Effector CD8-positive, alpha-beta T cell (primary cell): ENCODE measurements at regions not wholly inside any gene's neighbourhood (a gene's known extent, or its start where the extent isn't known, plus 50 kb on each side); places are given as distances from the start of the nearest gene placed in this dataset.
A peak's percentile ranks its signal among the peaks of the same experiment; 100 is the strongest.
"Not testable (repeated sequence)": the region's sequence is repeated elsewhere in the genome, so short reads cannot be mapped to it uniquely, and the experiment has no call there.

Source experiments
- DNase-seq: peaks from one replicate; lab custom pipeline; 2025; lab: John Stamatoyannopoulos, UW

DNA sequence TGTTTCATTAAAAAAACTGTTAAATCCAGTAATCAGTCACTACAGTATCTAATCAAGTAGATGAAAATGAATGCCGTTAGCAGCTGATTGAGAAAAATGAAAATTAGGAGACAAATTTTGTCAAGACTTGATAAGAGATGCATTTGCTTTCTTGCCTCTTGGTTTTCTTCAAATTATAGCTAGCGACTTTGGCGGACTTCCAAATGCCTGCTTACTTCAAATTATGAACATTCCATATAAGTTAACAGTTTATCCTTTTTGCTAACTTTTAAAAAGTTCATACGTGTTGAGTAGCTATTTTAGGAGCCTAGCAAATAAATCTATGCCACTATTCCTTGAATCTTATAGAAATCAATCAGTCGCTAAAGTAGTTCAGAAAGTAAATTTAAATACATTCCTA, 58.8 kb downstream of the PPP4R3C start:
- no peak for DNase-seq

DNA sequence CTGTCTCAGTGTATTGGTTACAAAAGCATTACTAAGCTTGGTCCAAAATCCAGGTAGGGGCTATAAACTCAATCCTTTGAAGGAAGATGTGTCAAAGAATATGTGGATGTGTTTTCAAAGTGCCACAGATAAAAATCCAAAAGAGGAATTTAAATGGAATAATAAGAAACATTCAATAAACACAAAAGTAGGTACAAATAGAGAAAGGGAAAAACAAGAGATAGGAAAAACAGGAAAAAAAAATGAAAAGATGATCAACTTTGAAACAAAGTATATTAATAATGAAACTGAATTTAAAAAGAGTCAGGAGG, 64.0 kb downstream of the PPP4R3C start:
- no peak for DNase-seq

DNA sequence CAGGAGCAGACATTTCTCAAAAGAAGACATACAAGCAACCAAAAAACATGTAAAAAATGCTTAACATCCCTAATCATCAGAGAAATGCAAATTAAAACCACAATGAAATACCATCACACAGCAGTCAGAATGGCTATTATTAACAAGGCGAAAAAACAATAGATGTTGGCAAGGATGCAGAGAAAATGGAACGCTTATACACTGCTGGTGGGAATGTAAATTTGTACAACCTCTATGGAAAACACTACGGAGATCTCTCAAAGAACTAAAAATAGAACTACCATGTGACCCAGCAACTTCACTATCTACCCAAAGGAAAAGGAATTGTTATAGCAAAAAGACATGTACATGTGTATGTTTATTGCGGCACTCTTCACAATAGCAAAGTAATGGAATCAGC, 71.5 kb downstream of the PPP4R3C start:
- no peak for DNase-seq

DNA sequence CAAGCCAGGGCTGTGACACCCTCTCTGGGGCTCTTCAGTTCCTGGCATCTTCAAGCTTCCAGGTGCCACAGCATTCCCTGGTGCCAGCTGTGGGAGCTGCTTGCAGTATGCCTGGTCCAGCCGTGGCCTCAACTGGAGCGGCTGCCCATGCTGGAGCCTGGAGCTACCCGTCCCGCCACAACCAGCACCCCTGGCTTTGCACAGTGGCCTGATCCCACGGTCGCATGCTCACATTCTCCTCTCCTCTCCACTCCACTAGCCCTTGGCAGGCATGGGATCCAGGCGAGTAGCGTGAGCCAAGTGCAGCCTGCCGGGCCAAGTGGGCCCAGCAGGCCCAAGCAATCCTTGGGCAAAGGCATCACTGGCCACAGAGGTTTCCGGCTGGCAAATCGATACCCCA, 81.7 kb downstream of the PPP4R3C start:
- no peak for DNase-seq

DNA sequence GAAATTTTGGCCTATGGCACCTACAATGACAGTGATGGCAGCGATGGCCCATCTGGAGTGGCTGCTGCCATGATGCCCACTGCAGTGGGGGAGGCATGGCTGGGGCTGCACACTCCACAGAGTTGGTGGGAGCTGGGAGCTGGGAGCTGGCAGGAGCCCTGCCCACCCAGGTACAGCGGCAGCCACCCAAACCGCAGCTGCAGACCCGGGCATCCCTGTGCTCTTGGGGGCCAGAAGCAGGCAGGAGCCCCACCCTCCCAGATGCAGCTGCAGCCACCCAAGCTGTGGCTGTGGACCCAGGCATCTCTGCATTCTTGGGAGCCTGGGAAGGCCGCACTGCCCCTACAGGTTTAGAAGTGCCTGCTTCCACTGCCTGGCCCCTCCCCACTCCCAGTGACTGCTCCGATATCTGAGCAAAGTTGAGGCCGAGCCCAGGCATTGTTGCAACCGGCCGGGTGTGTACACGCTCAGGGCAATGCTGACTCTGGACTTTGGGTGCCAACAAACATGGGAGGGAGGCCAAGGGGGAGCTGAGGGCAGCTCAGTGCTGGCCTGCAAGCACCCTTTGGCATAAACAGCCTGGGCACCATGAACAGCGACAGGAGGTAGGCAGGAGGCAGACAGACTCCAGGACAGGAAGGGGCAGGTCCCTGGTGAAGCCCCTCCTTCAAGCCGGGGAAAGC, 82.8 kb downstream of the PPP4R3C start:
- DNase-seq: no peak

DNA sequence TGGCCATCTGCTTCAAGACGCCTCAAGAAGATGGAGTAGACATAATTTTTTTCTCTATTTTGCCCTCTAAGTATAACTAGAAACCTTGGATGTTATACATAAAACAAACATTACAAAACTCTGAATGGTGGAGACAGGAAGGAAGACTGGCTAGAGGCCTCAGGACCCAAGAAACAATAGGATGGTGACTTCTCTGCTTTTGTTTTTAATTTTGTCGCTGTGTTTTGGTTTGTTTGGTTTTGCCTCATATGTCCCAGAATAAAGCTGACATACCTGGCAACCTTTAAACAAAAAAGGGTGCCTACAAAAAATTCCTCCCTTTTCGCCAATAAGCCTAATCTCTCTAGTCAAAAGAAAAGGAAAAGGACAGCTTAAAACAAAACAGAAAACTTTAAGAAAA, 109.1 kb downstream of the PPP4R3C start:
- DNase-seq: no peak

DNA sequence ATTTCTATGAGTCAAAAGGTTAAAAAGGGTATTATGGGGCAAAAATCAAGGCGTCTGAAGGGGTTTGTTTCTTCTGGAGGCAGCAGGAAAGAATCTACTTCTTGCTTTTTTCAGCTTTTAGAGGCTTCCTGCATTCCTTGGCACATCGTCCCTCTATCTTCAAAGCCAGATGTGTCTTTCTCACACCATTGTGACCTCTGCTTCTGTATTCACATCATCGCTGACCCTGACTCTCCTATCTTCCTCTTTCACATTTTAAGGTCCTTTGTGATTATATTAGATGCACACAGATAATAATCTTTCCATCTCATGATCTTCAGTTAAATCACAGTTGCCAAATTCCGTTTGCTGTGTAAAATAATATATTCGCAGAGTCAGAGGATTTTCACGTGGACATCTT, 112.7 kb downstream of the PPP4R3C start:
- DNase-seq: no peak

DNA sequence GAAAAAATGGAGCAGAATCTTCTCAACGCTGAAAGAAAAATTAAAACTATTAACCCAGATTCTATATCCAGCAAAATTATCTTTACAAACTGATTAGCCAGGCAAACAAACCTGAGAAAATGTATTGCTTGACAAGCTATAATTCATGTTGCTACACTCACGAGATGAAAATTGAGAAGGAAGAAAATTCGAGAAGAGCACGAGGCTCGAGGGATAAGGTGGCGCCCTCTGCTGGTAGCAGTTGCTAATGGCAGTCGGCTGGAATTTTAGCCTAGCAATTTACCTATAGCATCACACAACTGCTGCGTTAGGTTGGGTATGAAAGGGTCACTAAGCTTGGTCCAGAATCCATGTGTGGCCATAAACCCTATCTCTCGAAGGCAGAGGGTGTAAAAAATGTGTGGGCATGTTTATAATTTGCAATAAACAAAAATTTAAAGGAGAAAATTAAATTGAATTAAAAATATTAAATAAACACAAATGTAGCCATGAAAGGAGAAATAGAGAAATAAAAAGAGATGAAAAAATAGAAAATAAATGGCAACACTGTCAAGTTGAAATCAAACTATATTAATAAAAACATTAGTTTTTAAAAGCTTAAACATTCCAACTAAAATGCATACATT, 126.6 kb downstream of the PPP4R3C start:
- DNase-seq: peak; percentile 0

DNA sequence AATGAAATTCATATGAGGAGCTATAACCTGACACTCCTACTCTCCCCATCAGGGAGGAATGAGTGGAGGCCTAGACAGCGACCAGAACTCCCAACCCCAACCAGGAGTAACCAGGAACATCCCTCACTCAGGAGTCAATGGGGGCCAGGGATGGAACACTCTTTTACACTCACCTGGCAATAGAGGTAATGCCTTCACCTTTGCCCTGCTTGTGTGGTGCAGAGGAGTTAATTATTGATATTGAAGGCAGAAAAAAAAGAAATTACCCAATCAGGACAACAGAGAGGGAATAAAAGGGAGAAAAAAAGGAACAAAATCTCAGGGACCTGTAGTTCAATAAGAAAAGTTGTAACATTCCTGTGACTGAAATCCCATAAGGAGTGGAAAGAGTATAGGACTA, 141.5 kb downstream of the PPP4R3C start:
- no peak for DNase-seq

DNA sequence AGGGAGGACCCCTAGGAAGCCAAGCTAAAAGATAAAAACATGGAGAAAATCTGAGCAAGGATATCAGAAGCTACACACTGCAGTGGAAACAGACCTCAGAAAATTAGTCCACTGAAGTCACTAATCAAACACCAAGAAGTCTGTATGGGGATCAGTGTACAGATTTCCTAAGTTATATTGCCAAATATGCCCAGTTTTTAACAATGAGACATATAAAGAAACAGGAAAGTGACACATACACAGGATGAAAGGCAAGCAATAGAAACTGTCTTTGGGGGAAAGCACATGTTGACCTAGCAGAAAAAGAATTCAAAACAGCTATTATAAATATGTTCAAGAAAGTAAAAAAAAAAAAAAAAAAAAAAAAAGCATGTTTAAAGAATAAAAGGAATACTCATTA, 153.7 kb downstream of the PPP4R3C start:
- DNase-seq: no peak

DNA sequence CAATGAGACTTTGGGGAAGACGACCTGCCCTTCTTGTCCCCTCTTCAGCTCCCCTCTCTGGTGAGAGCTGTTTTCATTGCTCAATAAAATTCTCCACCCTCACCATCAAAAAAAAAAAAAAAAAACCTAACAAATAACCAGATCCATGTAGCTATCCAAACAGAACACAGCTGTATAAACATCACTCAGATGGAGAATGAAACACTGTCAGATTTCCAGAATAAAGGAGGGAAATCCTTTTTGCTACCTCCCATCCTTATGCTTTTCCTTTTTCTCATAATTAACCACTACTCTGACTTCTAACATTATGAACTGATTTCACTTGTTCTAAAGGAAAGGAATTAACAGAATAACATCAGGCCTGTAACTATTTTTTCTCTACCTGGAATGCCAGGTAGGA, 155.6 kb downstream of the PPP4R3C start:
- DNase-seq: no peak

DNA sequence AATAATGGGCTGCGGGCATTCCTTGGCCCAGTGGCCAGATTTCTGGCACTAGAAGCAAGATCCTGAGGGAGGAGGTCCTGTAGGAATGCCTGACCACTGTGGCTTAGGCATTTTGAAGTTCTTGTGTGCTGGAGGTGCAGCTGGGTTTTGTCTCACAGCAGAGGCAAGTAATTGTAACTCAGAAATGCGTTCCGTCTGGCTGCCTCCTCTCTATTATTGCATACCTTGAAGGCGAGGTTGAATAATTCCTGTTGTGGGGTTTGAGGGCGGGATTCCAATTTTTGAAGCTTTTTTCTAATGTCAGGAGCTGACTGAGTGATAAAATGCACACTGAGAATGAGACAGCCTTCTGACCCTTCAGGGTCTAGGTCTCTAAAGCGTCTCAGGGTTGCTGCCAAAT, 170.6 kb downstream of the PPP4R3C start:
- DNase-seq: not testable (repeated sequence)

DNA sequence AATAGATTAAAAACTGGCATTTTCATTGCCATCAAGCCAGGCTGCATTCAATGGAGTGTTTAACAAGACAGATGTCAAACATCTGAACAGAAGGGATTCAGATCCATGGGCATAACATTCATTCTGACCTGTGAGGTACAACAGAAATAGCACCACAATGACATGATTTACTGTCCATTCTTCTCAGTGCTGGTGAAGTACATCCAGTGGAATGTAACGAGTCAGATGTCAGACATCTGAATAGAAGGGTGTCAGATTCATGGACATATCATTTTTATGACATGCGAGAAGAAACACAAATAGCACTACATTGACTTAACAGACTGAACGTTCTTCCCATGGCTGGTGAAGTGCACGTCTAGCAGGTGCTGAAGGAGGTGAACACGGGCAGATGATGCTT, 186.4 kb downstream of the PPP4R3C start:
- no peak for DNase-seq

DNA sequence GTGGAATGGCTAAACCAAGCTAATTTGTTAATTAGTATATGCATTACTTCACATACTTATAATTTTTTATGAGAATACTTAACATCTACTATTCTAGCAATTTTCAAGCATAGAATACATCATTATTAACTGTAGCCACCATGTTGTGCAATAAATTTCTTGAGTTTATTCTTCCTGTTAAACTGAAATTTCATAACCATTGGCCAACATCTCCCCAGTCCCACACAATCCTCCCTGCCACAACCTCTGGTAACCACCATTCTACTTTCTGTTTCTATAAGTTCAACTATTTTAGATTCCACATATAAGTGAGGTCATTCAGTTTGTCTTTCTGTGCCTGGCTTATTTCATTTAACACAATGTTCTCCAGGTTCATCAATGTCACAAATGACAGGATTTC, 208.5 kb downstream of the PPP4R3C start:
- DNase-seq: no peak

DNA sequence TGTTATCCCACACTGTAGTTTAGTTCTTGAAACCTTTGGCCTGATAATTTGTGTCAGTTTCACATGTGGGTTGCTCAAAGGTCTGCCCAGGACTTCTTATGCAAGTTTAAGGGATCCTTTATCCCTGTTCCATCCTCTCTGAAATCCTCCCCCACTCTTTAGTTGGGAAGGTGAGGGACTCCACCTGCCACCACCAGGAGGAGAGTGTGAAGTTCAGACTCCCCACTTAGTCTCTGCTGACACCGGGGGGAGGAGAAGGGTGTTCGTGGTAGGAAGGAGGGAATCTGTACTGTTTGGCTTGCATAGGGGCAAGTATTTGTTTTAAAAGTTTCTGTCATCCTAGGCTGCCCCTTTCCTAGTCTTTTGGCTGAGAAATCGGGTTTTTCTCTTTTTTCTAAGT, 211.8 kb downstream of the PPP4R3C start:
- no peak for DNase-seq

DNA sequence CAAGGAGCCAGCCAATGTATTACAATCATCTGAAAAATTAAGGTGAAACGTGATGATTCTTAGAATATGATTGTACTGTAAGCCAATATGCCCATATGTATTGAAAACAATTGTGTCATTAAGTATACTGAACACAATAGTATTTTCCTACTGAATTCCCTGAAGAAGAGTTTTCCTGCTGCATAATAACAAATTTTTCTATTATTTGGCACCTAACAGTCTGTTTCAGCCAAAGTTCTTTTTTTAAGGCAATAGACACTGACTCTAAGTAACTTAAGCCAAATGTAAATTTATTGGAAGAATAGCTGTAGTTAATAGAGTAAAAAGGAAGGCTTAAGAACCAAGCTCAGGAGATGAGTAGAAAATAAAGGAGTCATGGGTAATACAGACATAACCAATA, 220.6 kb downstream of the PPP4R3C start:
- no peak for DNase-seq

DNA sequence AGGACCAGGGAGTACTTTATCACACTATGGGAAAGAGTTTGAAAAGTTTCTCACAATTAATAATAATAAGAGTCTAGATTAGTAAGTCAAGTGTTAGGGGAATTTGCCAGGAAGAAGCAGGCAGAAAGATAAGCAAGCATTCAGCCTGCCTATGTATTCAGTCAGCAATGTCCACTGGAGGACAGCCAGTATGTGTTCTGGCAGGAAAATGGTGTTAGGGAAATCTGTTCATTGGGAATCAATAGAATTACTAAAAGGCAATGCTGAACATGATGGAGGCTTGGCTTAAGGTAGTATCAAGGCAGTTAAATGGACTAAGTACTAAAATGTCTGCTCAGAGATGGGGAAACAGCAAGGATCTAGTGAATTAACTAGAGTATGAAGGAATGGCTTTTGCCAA, 221.2 kb downstream of the PPP4R3C start:
- DNase-seq: no peak

DNA sequence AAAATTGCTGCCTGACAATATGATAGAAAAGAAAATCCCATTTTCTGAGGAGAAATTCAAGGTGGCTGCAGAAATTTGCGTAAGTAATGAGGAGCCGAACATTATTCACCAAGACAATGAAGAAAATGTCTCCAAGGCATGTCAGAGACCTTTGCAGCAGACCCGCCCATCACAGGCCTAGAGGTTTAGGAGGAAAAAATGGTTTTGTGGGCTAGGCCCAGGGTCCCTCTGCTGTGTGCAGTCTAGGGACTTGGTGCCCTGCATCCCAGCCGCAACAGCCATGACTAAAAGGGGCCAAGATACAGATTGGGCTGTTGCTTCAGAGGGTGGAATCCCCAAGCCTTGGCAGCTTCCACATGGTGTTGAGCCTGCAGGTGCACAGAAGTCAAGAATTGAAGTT, 223.1 kb downstream of the PPP4R3C start:
- DNase-seq: not testable (repeated sequence)

DNA sequence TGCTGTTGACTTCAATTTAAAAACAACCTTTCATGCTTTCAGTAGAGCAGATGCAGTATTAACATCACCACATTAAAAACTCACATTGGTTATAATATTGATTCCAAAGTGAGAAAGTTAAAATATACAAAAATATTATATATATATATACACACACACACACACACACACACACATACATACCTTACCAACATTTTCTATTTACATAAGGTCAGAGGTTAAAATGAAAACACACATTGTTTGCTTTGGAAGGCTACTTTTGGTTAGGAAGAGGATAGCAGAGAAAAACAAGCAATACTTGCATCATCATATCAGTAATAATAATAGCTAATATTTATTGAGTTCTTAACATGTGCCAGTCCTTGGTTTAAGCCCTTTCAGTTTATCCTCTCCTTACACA, 226.5 kb downstream of the PPP4R3C start:
- DNase-seq: no peak

DNA sequence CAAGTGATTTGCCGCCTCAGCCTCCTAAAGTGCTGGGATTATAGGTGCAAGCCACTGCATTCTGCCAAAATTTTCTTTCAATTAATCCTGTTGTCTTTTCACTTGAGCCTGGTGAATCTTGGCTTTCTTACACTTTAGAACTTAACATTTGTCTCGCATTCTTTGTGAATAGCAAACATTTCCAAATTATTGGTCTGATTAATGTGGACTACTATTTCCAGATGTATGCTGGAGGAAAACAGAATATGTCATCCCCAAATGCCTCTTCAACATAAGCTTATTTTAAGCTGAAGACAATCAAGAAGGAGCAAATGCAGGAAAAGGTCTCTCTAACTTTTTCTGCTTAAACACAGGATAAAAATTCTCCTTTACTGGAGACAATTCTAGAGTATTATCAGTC, 233.4 kb downstream of the PPP4R3C start:
- DNase-seq: no peak

DNA sequence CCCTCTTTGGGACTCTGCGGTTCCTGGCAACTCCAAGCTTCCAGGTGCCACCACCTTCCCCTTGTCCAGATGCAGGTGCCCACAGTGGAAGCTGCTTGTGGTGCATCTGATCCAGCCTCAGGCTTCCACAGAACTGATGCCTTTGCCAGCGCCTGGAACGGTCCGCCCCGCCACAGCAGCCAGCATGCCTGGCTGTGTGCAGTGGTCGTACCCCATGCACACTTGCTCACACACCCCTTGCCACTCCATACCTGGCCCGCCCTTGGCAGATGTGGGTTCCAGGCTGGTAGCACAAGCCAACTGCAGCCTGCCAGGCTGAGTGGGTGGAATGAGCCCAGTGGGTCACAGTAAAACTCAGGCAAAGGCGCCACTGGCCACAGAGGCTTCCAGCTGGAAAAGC, 240.5 kb downstream of the PPP4R3C start:
- no peak for DNase-seq

DNA sequence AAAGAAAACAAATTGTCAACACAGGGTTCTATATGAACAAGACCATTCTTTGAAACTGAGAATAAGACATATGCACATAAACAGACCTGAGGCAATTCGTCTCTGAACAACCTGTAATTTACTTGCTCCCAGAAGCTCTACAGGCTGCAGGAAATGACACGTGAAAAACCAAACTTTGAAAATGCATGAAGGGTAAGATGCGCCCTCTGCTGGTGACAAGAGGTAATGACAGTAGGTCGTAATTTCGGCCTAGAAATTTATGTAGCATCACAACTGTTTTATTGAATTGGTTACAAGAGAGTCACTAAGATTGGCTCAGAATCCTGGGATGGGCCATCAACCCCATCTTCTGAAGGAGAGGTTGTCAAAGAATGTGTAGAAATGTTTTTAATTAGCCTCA, 276.5 kb downstream of the PPP4R3C start:
- DNase-seq: no peak

DNA sequence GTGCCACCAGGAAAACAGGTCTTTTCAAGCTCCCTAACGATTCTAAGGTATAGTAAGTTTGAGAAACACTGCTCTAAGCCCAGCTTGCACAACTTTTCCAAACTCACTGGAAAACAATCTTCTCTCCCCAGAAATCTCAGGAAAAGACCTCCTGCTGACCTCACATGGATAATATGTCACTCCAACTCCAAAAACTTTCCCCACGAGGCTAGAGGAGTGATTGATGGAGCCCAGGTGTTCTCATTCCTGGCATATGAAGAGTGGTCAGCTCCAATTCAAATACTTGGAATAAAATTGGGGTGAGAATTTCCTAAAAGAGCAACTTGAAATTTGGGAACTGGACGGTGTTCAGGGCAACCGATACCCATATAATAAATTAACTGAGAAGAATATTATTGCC, 299.9 kb downstream of the PPP4R3C start:
- DNase-seq: no peak

DNA sequence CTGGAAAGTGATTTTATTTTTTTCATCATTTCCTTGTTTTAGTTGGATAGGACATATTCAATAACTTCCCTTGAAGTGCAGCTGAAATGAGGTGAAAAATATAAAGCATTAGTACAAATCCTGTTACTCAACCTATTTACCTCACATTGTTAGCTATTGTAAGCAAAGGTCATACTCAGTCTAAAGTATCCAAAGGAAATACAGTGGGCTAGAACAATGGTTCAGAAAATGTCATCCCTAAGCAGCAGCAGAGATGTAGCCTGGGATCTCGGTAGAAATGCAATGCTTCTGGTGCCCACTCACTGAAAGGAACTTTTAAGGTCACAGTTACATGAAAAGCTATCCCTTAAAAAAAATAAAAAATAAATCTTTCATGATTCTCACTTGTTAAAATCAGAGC, 300.6 kb downstream of the PPP4R3C start:
- DNase-seq: no peak
